DND-41 (cell line): ENCODE measurements at regions not wholly inside any gene's neighbourhood (a gene's known extent, or its start where the extent isn't known, plus 50 kb on each side); places are given as distances from the start of the nearest gene placed in this dataset.
A peak's percentile ranks its signal among the peaks of the same experiment; 100 is the strongest.

Experiments
- ATAC-seq: fragments of 200-7000 bp; cut with Tn5 transposase; 3 replicates; pipeline ENCODE4 v1.9.1; 2021; ENCODE audit warnings: low read depth; ENCODE audit not compliant: insufficient read depth
- DNase-seq: peaks from one replicate; pipeline ENCODE4 v3.0.0-alpha.2; 2020
- H2AFZ ChIP-seq: 2 replicates; pipeline ENCODE4 v1.6.0; 2012; ENCODE audit warnings: low read depth, low read length
- H3K27ac ChIP-seq: 2 replicates; pipeline ENCODE4 v1.5.1; 2012; ENCODE audit warnings: low read length, inconsistent platforms
- H3K27me3 ChIP-seq: fragments of 200-600 bp; sonication (generic); 2 replicates; pipeline ENCODE4 v1.6.0; 2012; ENCODE audit warnings: low read length, mild to moderate bottlenecking, inconsistent platforms; ENCODE audit not compliant: insufficient read depth, poor library complexity
- H3K36me3 ChIP-seq: 2 replicates; pipeline ENCODE4 v1.5.1; 2012; ENCODE audit warnings: low read length, inconsistent platforms; ENCODE audit not compliant: insufficient read depth
- H3K4me1 ChIP-seq: 2 replicates; pipeline ENCODE4 v1.5.1; 2012; ENCODE audit warnings: mild to moderate bottlenecking, low read length; ENCODE audit not compliant: insufficient read depth
- H3K4me2 ChIP-seq: 2 replicates; pipeline ENCODE4 v1.6.0; 2012; ENCODE audit warnings: mild to moderate bottlenecking, moderate library complexity, low read length, inconsistent platforms; ENCODE audit not compliant: insufficient read depth
- H3K4me3 ChIP-seq, 2 experiments: fragments of 200-600 bp in 1 of 2; shearing (Covaris generic) in 1 of 2; 2 replicates each; pipeline ENCODE4 v1.5.1; 2012 to 2016; ENCODE audit warnings: inconsistent platforms in 2 of 2, low read length in 2 of 2, mild to moderate bottlenecking in 2 of 2, low read depth in 1 of 2, moderate library complexity in 1 of 2
- H3K79me2 ChIP-seq: 2 replicates; pipeline ENCODE4 v1.6.0; 2012; ENCODE audit warnings: low read length, inconsistent platforms; ENCODE audit not compliant: insufficient read depth
- H3K9ac ChIP-seq: 2 replicates; pipeline ENCODE4 v1.6.0; 2012; ENCODE audit warnings: low read depth, mild to moderate bottlenecking, inconsistent platforms, low read length, moderate library complexity
- H3K9me3 ChIP-seq: 2 replicates; pipeline ENCODE4 v1.5.1; 2012; ENCODE audit warnings: low read length, moderate library complexity, mild to moderate bottlenecking, inconsistent platforms; ENCODE audit not compliant: insufficient read depth, severe bottlenecking
- H4K20me1 ChIP-seq: 2 replicates; pipeline ENCODE4 v1.6.0; 2012; ENCODE audit warnings: low read length; ENCODE audit not compliant: insufficient read depth
- CTCF ChIP-seq: IDR thresholded peaks from 2 replicates; pipeline ENCODE4 v1.5.1; 2012; ENCODE audit warnings: borderline replicate concordance, low read length, moderate library complexity, mild to moderate bottlenecking; ENCODE audit not compliant: poor library complexity, severe bottlenecking; ENCODE audit errors: extremely low read depth
- EZH2 ChIP-seq: IDR thresholded peaks from 3 replicates; pipeline ENCODE4 v1.6.1; 2012; ENCODE audit warnings: borderline replicate concordance, low read depth, mild to moderate bottlenecking, moderate library complexity, low read length, inconsistent platforms; ENCODE audit not compliant: severe bottlenecking

GRCh38 chr12:115871714-115872113 is 405.8 kb downstream of the MED13L start:
- TF ChIP-seq EZH2 (no peak), CTCF (peak; percentile 69)
- H4K20me1 ChIP-seq: no peaks in the 10 kb centered on the region
- DNase-seq (peak; percentile 20), ATAC-seq (peak; percentile 79)
- no peak overlapping the region for H3K4me2 ChIP-seq
- H3K27me3 ChIP-seq: peaks cover 15% of the 10 kb centered on the region
- no peak overlapping the region for H2AFZ ChIP-seq
- no peaks in the 10 kb centered on the region for H3K36me3 ChIP-seq
- no peak overlapping the region for H3K27ac ChIP-seq
- H3K4me1 ChIP-seq: no peaks in the 10 kb centered on the region
- H3K9ac ChIP-seq: no peak overlapping the region
- no peaks in the 10 kb centered on the region for H3K79me2 ChIP-seq
- H3K9me3 ChIP-seq: no peaks in the 10 kb centered on the region
- no peak overlapping the region for H3K4me3 ChIP-seq

GRCh38 chr12:115870510-115870909 is 407.0 kb downstream of the MED13L start:
- H3K27ac ChIP-seq: no peak overlapping the region
- no peak for TF ChIP-seq CTCF
- no peak for TF ChIP-seq EZH2
- H3K9ac ChIP-seq: no peak overlapping the region
- DNase-seq (no peak), ATAC-seq (no peak)
- no peaks in the 10 kb centered on the region for H3K79me2 ChIP-seq
- H3K4me3 ChIP-seq: no peak overlapping the region
- H3K9me3 ChIP-seq: no peaks in the 10 kb centered on the region
- no peak overlapping the region for H3K4me2 ChIP-seq
- H3K36me3 ChIP-seq: no peaks in the 10 kb centered on the region
- no peaks in the 10 kb centered on the region for H3K4me1 ChIP-seq
- H2AFZ ChIP-seq: no peak overlapping the region
- no peaks in the 10 kb centered on the region for H4K20me1 ChIP-seq
- peaks cover 15% of the 10 kb centered on the region for H3K27me3 ChIP-seq

- H3K4me2 ChIP-seq: no peak overlapping the region
Measured at GRCh38 chr12:115870021-115870420, 407.5 kb downstream of the MED13L start.

More at GRCh38 chr12:115870021-115870420, 407.5 kb downstream of the MED13L start:
- Histone ChIP-seq H3K4me3 (no peak overlapping the region), H3K27me3 (peaks cover 11% of the 10 kb centered on the region), H3K79me2 (no peaks in the 10 kb centered on the region), H2AFZ (no peak overlapping the region), H3K27ac (no peak overlapping the region), H3K9me3 (no peaks in the 10 kb centered on the region), H3K9ac (no peak overlapping the region), H4K20me1 (no peaks in the 10 kb centered on the region), H3K36me3 (no peaks in the 10 kb centered on the region), H3K4me1 (no peaks in the 10 kb centered on the region)
- DNase-seq (no peak), ATAC-seq (no peak)
- TF ChIP-seq CTCF: no peak
- no peak for TF ChIP-seq EZH2
